Superior temporal gyrus (tissue), 1 donor: ENCODE measurements at regions not wholly inside any gene's neighbourhood (a gene's known extent, or its start where the extent isn't known, plus 50 kb on each side); places are given as distances from the start of the nearest gene placed in this dataset.
"Not testable (repeated sequence)": the region's sequence is repeated elsewhere in the genome, so short reads cannot be mapped to it uniquely, and the experiment has no call there.

Experiments used
- DNase-seq: peaks from one replicate; pipeline ENCODE4 v3.0.0-alpha.2; 2016; ENCODE audit errors: extremely low spot score

DNA sequence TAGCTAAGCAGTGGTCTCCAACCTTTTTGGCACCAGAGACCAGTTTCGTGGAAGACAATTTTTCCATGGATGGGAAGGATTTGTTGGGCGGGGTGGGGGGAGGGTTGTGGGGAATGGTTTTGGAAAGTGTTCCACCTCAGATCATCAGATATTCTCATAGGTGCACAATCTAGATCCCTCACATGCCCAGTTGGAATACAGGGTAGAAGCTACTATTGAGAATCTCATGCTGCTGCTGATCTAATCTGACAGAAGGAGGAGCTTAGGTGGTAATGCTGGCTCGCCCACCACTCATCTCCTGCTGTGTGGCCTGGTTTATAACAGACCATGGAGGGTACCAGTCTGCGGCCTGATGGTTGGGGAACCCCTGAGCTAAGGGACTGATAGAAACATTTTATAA, 662.7 kb upstream of the RGMB start:
- no peak for DNase-seq

- DNase-seq, result no peak
Measured at GRCh38 chr5:98111686-98112085, 661.8 kb upstream of the RGMB start.

DNA sequence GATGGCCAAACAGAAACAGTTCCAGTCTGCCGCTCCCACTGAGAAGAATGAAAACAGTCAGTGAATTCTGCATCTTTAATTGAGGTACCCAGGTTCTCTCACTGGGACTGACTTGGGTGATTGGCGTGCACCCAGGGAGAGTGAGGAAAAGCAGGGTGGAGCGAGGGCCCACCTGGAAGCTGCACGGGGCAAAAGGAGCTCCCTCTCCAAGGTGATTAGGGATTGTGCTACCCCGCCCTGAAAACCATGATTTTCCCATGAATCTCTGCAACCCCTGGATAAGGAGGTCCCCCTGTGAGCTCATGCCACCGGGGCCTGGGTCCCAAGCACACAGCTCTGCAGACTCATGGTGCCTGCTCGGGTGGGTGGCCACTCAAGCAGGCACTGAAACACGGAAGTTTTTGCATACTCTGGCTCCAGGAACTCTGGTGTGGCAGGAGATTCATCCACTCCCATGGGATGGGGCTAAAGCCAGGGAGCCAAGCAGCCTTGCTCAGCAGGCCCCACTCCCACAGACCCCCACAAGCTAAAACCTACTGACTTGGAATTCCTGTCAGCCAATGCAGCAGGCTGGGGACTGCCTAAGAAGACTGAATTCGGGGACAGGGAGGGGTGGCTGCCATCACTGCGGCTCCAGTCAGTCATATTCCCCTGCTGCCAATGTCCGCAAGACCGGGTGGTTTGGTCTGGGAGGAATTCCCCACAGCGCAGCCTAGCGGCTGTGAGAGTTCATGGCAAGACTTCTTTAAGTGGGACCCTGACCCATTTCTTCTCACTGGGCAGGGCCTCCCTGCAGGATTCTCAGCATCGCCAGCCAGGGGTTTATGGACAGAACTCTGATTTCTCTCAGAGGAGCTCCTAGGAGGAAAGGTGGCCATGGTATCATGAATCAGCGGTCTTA, 652.2 kb upstream of the RGMB start:
- DNase-seq, result no peak

- DNase-seq, result no peak
Measured at GRCh38 chr5:98128271-98128670, 645.2 kb upstream of the RGMB start.

DNA sequence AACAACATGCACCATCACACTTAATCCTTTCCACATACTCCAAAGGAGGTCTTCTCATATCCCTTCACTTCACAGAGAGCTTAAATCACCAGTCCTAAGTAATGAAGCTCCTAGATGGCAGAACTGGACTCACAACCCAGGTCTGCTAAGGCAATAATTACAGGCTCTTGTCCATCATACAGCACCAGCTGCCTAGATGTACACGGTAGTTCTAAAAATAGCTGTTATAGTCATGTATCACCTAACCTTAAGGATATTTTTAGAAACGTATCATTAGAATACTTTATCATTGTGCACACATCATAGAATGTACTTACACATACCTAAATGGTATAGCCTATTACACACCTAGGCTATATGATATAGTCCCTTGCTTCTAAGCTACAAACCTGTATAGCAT, 644.6 kb upstream of the RGMB start:
- no peak for DNase-seq

DNA sequence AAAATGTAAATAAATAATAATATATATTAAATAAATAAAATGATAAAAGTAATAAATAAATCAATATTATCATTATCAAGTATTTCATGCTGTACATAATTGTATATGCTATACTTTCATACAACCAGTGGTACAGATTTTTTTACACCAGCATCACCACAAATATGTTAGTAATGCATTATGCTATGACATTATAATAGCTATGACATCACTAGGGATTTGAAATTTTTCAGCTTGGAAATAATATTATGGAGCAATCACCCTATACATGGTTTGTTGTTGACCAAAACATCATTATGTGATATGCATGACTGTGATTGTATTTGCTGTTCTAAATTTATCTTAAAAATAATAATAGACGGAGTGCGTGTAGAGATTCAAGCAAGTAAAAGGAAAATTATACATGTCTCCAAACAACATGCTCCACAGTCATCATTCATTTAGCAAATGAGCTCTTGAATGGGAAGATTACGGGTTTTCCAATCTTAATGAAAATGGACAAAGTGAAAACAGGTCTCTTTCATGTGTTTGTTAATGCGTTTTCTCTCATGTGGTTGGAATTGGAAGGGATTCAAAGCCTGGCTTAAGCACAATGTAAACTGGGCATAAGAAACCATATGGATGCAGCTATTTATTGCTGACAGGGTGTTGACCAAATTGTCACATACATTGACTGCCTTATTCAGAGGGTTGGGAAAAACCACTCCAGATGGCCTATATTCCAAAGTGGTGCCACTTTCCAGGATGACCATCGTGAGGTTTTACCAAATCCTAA, 643.0 kb upstream of the RGMB start:
- DNase-seq, result no peak

DNA sequence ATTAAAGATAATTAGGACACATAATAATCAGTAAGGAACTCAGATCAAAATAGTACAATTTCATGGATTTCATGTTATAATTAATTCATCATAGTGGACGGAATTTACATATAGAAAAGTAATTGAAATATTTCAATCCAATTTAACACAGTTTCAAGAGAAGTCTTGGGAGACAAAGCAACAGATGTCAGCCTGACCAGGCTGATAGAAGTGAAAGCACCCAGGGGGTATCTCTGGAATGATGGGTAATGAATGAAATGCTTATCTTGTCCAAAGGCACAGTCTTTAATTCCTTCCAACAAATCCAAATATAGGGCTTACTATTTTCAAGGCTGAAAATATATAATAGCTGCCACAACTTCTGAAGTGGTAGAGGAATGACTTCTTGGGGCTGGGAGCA, 629.3 kb upstream of the RGMB start:
- DNase-seq, result no peak

- DNase-seq, result no peak
Measured at GRCh38 chr5:98144710-98145109, 628.8 kb upstream of the RGMB start.

- DNase-seq, result no peak
Measured at GRCh38 chr5:98157368-98157767, 616.1 kb upstream of the RGMB start.

GRCh38 chr5:98158440-98158839, 615.0 kb upstream of the RGMB start:
- no peak for DNase-seq

DNA sequence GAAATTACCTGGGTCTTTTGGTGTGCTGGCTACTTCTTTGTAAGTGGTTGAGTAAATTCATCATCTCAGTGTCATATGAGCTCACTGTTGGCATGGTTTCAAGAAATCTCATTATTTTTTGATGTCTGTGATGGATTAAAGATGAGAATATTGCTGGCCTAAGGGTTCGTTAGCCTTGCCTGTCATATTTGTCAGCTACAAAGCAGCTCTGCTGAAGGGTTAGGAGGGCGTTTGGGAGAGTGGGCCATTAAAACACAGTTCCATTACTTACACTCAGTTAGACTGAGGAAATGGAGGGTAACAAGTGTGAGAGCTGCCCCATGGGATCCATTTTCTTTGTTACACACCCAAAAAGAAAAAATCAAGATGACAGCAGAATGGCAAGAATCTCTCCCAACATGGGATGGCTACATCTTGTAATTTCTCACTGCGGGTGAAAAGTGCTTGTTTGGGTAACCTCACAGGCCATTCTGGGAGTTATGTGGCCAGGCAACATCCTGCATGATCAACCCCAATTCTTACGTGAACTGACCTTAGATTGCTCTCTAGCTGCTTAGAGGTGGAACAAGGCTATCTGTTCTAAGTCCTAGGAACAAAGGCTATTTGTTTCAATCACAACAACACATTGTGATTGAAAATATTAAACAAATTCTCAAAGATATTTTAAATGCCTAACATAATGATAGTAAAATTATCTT, 609.5 kb upstream of the RGMB start:
- no peak for DNase-seq

DNA sequence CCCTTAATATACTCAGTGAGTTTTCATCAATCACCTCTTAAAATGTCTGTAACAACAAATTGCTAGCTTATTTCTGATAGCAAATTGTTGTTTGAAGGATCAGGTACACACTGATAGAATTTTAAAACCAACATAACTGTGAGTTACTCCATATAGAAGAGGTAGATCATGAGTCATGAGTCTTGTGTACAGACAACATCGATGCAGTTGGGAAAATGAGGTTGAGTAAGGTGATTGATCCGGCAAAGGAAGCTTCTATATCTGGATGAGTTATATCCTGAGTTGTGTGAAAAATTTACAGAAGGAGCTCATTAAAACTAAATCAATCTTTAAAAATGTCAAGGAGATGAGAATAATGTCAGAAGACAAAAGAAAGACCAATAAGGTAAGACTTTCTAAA, 604.6 kb upstream of the RGMB start:
- no peak for DNase-seq

- no peak for DNase-seq
Measured at GRCh38 chr5:98170994-98171393, 602.5 kb upstream of the RGMB start.

DNA sequence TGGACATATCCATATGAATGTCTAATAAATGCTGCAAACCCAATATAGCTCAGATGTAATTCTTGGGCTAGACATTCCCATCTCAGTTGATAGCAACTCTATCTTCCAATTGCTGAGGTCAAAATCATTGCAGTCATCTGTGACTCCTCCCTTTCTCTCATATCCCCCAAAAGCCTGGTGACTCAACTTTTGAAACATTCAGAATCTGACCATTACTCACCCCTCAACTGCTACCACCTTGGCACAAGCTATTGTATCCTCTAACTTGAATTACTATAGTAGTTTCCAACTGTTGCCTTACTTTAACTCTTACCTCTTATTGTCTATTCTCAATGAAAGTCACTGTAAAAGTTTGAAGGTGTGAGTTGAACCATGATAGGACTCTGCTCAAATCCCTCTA, 600.1 kb upstream of the RGMB start:
- no peak for DNase-seq

DNA sequence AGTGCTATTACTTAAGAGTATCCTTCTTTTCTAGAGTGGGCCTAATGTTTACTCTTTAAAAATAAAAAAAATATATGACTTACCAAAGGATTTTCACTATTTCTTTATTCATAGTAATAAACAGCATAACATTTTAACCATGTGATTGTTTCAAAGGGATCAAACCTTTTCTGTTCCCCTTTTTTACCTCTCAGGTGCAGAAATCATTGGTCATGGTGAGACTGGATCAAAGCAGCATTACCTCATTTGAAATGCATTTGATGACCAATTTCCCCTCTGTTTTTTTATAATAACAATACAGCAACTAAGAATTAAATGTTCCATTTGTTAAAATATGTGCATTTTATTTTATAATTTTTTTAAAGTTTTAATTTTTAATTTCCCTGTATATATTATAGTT, 598.0 kb upstream of the RGMB start:
- DNase-seq, result no peak

DNA sequence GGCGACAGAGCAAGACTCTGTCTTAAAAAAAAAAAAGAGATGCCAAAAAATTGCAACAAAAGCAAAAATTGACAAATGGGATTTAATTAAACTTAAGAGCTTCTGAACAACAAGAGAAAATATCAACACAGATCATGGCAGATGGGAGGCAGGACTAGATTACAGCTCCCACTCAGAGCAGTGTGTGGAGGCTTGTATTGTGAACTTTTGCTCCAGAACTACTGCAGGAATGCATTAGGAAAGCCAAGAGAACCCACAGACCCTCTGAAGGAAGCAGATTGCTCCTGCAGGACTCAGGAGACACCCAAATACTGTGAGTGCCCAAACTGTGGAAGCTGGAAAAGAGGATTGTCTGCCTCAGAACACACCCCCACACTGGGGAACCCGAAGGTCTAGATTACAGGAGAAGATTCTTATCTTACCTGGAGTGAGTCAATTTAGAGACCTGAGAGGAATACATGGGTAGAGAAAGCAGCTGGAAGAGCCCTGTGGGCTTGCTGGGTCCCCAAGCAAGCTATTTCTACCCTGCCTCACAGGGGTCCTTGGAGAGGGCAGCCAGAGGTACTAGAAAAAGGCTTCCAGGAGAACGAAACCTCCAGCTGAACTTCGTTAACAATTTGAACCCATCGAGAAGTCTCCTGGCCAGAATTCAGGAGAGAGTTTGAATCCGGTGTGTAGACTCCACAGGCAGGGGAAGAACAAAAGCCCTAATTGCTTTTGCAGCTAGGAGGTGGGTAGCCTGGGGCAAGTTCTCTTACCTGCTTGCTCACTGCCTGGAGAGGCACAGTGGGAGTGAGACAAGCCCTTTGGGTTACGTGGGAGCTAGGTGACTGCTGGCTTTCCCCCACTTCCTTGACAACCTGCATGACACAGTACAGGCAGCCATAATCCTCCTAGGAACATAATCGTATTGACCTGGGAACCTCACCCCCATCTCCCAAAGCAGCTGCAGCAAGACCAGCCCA, 593.4 kb upstream of the RGMB start:
- no peak for DNase-seq

DNA sequence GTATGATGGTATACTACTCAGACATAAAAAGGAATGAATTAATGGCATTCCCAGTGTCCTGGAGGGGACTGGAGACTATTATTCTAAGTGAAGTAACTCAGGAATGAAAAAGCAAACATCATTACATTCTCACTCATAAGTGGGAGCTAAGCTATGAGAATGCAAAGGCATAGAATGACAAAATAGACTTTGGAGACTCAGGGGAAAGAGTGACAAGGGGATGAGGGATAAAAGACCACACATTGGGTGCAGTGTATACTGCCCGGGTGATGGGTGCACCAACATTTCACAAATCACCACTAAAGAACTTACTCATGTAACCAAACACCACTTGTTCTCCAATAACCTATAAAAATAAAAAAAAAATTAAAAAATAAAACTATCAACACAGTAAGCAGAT, 587.3 kb upstream of the RGMB start:
- DNase-seq, result no peak

- no peak for DNase-seq
Measured at GRCh38 chr5:98187945-98188344, 585.5 kb upstream of the RGMB start.

DNA sequence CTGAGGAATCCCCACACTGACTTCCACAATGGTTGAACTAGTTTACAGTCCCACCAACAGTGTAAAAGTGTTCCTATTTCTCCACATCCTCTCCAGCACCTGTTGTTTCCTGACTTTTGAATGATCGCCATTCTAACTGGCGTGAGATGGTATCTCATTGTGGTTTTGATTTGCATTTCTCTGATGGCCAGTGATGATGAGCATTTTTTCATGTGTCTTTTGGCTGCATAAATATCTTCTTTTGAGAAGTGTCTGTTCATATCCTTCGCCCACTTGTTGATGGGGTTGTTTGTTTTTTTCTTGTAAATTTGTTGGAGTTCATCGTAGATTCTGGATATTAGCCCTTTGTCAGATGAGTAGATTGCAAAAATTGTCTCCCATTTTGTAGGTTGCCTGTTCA, 583.1 kb upstream of the RGMB start:
- DNase-seq, result not testable (repeated sequence)

DNA sequence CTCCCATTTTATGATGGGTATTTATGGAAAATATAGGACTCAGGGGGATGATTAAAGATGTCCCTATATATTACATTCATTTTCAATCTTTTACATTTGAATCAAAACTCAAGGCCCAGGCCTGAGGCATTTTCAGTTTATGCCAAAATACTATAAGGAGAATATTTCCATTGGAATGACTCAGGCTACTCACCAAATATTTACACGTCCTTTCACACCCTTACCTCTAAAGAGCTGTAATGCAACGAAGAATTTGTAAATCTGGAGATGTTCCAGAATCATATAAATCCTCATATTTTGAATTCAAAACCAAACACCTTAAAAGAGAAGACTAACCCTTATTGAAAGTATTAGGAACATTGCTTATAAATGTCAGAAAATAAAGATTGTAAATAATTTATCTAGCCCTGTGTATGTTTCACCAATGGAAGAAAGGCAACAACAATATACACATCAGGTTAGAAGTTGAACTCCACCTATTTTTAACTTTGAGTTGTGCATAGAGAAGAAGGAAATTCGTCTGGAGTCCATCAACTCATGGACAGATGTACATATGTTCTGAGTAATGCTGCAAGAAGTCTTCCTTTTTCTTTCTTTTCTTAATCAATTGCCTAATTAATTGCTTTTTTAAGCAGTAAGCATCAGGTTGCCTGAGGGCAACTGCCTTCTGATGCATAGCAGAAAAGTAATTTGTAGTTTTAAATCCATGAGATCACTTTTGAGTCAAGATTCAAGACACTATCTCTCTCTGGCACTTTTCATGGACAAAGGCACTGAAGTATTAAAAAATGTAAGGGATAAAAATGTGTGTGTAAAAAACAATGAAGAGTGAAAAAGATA, 579.3 kb upstream of the RGMB start:
- DNase-seq, result no peak
